GM18870 (cell line): ENCODE measurements at regions not wholly inside any gene's neighbourhood (a gene's known extent, or its start where the extent isn't known, plus 50 kb on each side); places are given as distances from the start of the nearest gene placed in this dataset.

Experiments
- ATAC-seq: cut with Tn5 transposase; IDR thresholded peaks from one replicate; pipeline ENCODE4 v1.9.1; 2021; ENCODE audit warnings: moderate library complexity; ENCODE audit not compliant: unreplicated experiment

- no peak for ATAC-seq
These were observed 1265.4 kb upstream of the GJE1 start for GRCh38 chr6:140867336-140867735.

DNA sequence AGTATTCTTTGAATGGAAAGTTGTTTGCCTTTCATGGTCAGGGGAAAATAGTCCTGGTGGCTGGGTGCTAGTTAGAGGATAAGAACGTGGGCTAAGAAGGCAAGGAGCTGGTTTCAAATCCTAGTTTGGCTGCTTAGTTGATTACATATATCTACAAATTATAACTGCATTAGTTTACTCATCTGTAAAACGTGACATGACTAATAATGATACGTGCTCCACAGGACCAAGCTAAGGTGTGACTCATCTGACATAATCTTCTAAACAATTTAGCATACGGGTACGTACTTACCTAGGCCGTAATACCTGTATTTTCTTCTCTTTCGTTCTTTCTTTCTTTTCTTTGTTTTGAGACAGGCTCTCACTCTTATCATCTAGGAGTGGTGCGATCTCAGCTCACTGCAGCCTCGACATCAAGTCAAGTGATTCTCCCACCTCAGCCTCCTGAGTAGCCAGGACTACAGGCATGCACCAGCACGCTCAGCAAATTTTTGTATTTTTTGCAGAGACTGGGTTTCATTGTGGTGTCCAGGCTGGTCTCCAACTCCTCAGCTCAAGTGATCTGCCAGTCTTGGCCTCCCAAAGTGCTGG, 1274.2 kb upstream of the GJE1 start:
- ATAC-seq = no peak

GRCh38 chr6:140857739-140858380, 1274.9 kb upstream of the GJE1 start:
- no peak for ATAC-seq

GRCh38 chr6:140855520-140855919, 1277.2 kb upstream of the GJE1 start:
- no peak for ATAC-seq

- ATAC-seq = no peak
These were observed 1278.4 kb upstream of the GJE1 start for GRCh38 chr6:140854318-140854717.

DNA sequence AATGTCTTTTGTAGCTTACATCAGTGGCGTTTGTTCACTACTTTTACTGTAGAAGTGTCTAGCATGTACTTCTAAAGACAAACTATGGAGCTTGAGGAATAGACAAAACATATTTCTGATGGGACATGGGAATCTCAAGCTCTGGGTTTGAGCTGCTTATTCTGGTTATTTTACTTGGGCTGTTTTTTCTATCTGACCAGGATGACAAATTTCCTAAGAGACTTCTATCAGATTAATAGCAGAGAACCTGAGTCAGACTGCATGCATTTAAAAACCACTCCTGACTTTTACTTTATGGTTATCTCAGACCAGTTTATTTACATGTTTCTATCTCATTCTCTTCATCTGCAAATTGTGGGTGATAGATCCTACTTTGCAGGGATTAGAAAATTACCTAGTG, 1282.3 kb upstream of the GJE1 start:
- no peak for ATAC-seq

- ATAC-seq = no peak
These were observed 1283.3 kb upstream of the GJE1 start for GRCh38 chr6:140849456-140849855.

DNA sequence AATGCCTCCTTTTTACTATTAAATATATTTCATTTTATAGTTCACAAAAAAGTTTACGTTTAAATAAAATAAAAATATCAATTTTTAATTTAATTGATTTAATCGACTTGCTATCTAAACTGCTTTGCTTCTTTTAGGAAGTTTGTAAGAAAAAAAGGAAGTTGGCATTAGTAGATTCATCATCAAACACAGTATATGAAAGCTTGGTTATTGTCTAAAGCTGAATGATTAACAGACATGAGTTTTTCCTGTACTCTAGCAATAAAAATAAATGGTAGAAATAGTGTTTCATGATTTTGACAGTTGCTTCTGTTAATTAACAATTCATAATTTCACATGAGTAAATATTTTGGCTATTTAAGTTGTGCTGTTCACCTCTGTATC, 1285.5 kb upstream of the GJE1 start:
- ATAC-seq = no peak

- no peak for ATAC-seq
These were observed 1286.0 kb upstream of the GJE1 start for GRCh38 chr6:140846503-140847261.

GRCh38 chr6:140845701-140846100, 1287.0 kb upstream of the GJE1 start:
- no peak for ATAC-seq

DNA sequence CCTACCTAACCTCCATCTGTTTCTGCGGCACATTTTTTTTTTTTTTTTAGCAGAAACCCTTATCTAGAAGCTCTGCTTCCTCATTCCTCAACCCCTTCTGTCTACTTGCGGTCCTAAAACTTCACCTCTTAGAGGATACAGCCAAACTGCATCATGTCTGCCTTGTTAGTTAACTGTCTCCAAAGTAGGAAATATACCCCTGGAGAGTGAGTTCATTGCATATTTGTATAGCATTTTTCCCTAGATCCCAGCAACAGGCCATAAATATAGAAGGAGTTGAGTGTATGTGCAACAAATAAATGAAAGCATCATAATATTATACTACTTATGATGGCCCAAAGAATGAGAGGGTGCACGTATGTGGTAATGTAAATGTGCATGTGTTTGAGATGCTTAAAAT, 1288.6 kb upstream of the GJE1 start:
- ATAC-seq = no peak

- ATAC-seq = no peak
These were observed 1299.3 kb upstream of the GJE1 start for GRCh38 chr6:140833408-140833807.

DNA sequence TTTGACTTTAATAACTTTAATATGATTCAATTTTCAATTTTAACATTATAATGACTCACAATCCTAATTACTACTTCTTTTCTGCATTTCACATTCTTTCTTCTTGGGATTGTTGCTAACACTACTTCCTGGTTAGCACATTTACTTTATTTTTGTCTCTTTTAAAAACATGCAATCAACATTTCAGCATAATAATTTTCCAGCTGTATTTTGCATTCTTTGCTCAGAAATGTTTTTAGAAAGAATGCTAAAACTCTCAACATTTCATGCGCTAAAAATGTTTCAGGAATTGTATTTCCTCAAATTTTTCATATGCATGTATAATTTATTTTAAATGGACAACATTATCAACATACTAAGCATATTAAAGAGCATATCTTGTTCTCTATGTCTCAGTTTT, 1302.1 kb upstream of the GJE1 start:
- ATAC-seq = no peak

DNA sequence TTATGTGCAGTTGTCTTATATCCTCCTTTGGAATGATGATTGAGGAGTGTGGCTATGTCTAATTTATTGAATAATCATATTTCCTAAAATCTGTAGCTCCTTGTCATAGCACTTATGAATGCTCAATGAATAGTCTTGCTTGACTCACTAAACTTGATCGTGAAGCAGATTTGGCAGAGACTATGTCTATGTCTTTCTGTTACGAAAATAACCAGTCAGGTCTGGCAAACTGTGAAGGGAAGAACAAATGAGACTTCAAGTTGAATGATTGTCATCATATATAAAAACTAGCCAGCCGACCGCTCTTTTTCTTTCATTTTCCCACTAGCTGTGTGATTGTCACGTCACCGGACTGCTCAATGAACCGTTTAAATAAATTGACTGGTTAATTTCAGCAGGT, 1303.9 kb upstream of the GJE1 start:
- ATAC-seq = no peak

- ATAC-seq = no peak
These were observed 1305.1 kb upstream of the GJE1 start for GRCh38 chr6:140827593-140827992.

- no peak for ATAC-seq
These were observed 1307.0 kb upstream of the GJE1 start for GRCh38 chr6:140825731-140826130.

- ATAC-seq = no peak
These were observed 1308.1 kb upstream of the GJE1 start for GRCh38 chr6:140824595-140824994.

- no peak for ATAC-seq
These were observed 1311.5 kb upstream of the GJE1 start for GRCh38 chr6:140821196-140821595.

GRCh38 chr6:140817176-140817575, 1315.5 kb upstream of the GJE1 start:
- no peak for ATAC-seq

- ATAC-seq = no peak
These were observed 1316.0 kb upstream of the GJE1 start for GRCh38 chr6:140816681-140817080.

GRCh38 chr6:140812636-140813035, 1320.1 kb upstream of the GJE1 start:
- no peak for ATAC-seq

DNA sequence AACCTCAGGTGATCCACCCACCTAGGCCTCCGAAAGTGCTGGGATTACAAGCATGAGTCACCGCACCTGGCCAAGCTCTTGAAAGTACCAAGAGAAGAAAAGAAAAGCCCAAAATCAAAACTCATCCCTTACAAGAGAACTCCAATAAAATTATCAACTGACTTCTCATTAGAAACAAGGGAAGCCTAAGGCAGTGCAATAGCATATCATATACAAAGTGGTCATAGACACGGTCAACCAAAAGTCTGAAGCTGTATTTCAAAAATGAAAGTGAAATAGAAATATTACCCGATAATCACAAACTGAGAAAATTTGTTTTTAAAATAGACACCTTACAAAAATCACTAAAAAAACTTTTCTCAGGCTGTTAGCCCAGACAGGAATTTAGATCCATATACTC, 1321.1 kb upstream of the GJE1 start:
- ATAC-seq = no peak
